HG03342 (cell line): ENCODE measurements at regions not wholly inside any gene's neighbourhood (a gene's known extent, or its start where the extent isn't known, plus 50 kb on each side); places are given as distances from the start of the nearest gene placed in this dataset.
A peak's percentile ranks its signal among the peaks of the same experiment; 100 is the strongest.
"Not testable (repeated sequence)": the region's sequence is repeated elsewhere in the genome, so short reads cannot be mapped to it uniquely, and the experiment has no call there.

ENCODE experiments used
- ATAC-seq: cut with Tn5 transposase; IDR thresholded peaks from one replicate; pipeline ENCODE4 v1.9.1; 2021; ENCODE audit warnings: mild to moderate bottlenecking, moderate library complexity; ENCODE audit not compliant: unreplicated experiment

GRCh38 chr3:59374091-59374817 lies 324.4 kb upstream of the CFAP20DC start:
- ATAC-seq, result no peak

GRCh38 chr3:59372346-59372745 lies 322.5 kb upstream of the CFAP20DC start:
- ATAC-seq, result no peak

GRCh38 chr3:59368900-59369675 lies 319.3 kb upstream of the CFAP20DC start:
- no peak for ATAC-seq

GRCh38 chr3:59367150-59367549 lies 317.3 kb upstream of the CFAP20DC start:
- no peak for ATAC-seq

GRCh38 chr3:59366218-59366617 lies 316.4 kb upstream of the CFAP20DC start:
- no peak for ATAC-seq

GRCh38 chr3:59364496-59364895 lies 314.7 kb upstream of the CFAP20DC start:
- no peak for ATAC-seq

GRCh38 chr3:59360312-59360711 lies 310.5 kb upstream of the CFAP20DC start:
- not testable (repeated sequence) for ATAC-seq

GRCh38 chr3:59341459-59341858 lies 291.6 kb upstream of the CFAP20DC start:
- no peak for ATAC-seq

GRCh38 chr3:59339818-59340217 lies 290.0 kb upstream of the CFAP20DC start:
- no peak for ATAC-seq

- ATAC-seq, result no peak
Measured at GRCh38 chr3:59338934-59339333, 289.1 kb upstream of the CFAP20DC start.

- ATAC-seq, result no peak
Measured at GRCh38 chr3:59335338-59335737, 285.5 kb upstream of the CFAP20DC start.

- no peak for ATAC-seq
Measured at GRCh38 chr3:59334585-59334984, 284.8 kb upstream of the CFAP20DC start.

- ATAC-seq, result no peak
Measured at GRCh38 chr3:59327376-59327808, 277.6 kb upstream of the CFAP20DC start.

GRCh38 chr3:59326246-59327024 lies 276.6 kb upstream of the CFAP20DC start:
- no peak for ATAC-seq

- ATAC-seq, result no peak
Measured at GRCh38 chr3:59321881-59322540, 272.2 kb upstream of the CFAP20DC start.

GRCh38 chr3:59320080-59320479 lies 270.3 kb upstream of the CFAP20DC start:
- ATAC-seq, result no peak

- ATAC-seq, result no peak
Measured at GRCh38 chr3:59319442-59319841, 269.6 kb upstream of the CFAP20DC start.

GRCh38 chr3:59318881-59319280 lies 269.1 kb upstream of the CFAP20DC start:
- ATAC-seq, result no peak

GRCh38 chr3:59317386-59317785 lies 267.6 kb upstream of the CFAP20DC start:
- ATAC-seq, result no peak

GRCh38 chr3:59316688-59317275 lies 267.0 kb upstream of the CFAP20DC start:
- no peak for ATAC-seq

GRCh38 chr3:59313365-59313764 lies 263.5 kb upstream of the CFAP20DC start:
- ATAC-seq, result peak; percentile 71
